MG63 (cell line): ENCODE measurements at regions not wholly inside any gene's neighbourhood (a gene's known extent, or its start where the extent isn't known, plus 50 kb on each side); places are given as distances from the start of the nearest gene placed in this dataset.
"Not testable (repeated sequence)": the region's sequence is repeated elsewhere in the genome, so short reads cannot be mapped to it uniquely, and the experiment has no call there.

Source experiments
- DNase-seq: peaks from one replicate; pipeline ENCODE4 v3.0.0-alpha.2; 2020
- H3K27me3 ChIP-seq: fragments of 250-450 bp; sonication (Bioruptor Pico); 2 replicates; pipeline ENCODE4 v1.5.1; 2020; ENCODE audit warnings: mild to moderate bottlenecking, moderate library complexity
- H3K36me3 ChIP-seq: fragments of 250-450 bp; sonication (Bioruptor Pico); 2 replicates; pipeline ENCODE4 v1.5.1; 2020; ENCODE audit warnings: mild to moderate bottlenecking, moderate library complexity
- H3K4me3 ChIP-seq: fragments of 250-450 bp; sonication (Bioruptor Pico); 2 replicates; pipeline ENCODE4 v1.5.1; 2020; ENCODE audit warnings: mild to moderate bottlenecking, moderate library complexity
- H3K9me3 ChIP-seq: fragments of 250-450 bp; sonication (Bioruptor Pico); 2 replicates; pipeline ENCODE4 v1.5.1; 2020; ENCODE audit warnings: mild to moderate bottlenecking, moderate library complexity

DNA sequence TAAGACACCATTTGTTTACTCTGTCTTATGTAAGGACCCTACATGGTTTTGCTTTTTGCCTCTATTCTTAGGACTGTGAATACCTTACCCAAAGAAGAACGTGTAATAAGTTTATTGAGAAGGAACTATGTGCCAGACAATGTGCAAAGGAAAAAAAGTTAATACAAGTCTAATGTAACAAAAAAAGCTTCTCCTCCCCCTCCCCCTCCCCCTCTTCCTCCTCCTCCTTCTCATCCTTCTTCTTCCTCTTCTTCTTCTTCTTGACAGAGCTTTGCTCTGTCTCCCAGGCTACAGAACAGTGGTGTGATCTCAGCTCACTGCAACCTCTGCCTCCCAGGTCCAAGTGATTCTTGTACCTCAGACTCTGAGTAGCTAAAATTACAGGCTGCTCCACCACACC, 50.9 kb upstream of the MITF start:
- H3K27me3 ChIP-seq: no peaks in the 10 kb centered on the region

DNA sequence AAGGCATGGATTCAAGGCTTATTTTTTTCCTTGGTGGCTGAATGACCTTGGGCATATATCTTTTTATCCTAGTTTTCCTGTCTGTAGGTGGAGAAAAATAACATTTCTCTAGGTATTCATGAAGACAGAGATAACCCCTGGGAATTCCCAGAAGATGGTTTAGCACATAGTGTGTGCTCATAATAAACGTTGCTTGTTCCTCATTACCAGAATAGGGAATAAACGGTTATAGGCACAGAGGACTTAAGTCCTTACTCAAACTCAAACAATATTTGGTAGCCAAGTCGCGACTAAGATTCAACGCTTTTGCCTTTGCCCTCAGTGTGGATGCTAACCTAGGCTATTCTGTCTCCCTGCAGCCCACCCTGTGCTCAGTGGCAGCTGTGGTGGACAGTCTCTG, 51.6 kb upstream of the MITF start:
- Histone ChIP-seq H3K9me3 (no peaks in the 10 kb centered on the region), H3K27me3 (no peaks in the 10 kb centered on the region), H3K4me3 (no peak overlapping the region), H3K36me3 (no peaks in the 10 kb centered on the region)
- DNase-seq: no peak

More for the DNA sequence above, 50.9 kb upstream of the MITF start:
- Histone ChIP-seq H3K9me3 (no peaks in the 10 kb centered on the region), H3K36me3 (no peaks in the 10 kb centered on the region), H3K4me3 (no peak overlapping the region)
- DNase-seq: no peak

DNA sequence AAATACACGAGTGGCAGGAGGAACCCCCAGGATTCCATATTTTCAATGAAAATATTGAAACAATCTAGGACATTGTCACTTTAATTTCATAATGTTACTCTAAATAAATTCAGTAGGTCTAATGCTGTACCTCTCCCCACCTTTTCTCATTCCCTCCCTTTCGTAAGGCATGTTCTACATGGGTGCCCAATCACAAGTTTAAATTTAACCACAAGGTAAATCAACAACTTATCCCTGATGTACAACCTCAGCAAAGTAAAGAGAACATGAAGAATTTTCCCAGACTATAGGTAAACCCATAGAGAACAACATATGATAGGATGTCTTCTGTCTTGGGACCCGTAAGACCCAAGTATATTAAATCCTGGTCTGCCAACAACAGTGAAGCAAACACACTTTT, 53.2 kb upstream of the MITF start:
- no peak for DNase-seq
- Histone ChIP-seq H3K9me3 (no peaks in the 10 kb centered on the region), H3K27me3 (no peaks in the 10 kb centered on the region), H3K4me3 (no peak overlapping the region), H3K36me3 (no peaks in the 10 kb centered on the region)

DNA sequence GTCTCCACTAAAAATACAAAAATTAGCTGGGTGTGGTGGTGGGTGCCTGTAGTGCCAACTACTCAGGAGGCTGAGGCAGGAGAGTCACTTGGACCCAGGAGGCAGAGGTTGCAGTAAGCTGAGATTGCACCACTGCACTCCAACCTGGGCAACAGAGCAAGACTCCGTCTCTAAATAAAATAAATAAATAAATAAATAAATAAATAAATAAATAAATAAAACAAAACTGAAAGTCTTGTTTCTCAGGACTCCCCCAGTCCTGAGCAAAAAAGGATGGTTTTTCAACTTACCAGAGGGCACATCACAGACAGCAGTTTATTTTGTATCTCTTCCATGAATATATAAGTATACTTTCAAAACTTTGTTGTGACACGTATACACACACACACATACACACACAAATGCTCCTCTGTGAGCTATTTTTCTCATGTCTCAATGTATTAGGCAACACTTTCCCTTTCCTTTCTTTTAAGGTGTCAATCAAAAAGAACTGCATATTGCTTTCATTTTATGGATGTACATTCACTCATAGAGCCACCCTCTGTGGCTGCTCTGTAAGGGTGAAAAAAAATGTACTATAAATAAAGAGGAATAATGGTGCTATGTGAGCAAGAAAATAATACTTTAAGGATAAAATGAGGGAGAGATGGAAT, 54.8 kb upstream of the MITF start:
- DNase-seq: no peak
- no peak overlapping the region for H3K4me3 ChIP-seq
- no peaks in the 10 kb centered on the region for H3K36me3 ChIP-seq
- H3K9me3 ChIP-seq: no peaks in the 10 kb centered on the region
- H3K27me3 ChIP-seq: no peaks in the 10 kb centered on the region

- Histone ChIP-seq H3K9me3 (no peaks in the 10 kb centered on the region), H3K27me3 (no peaks in the 10 kb centered on the region), H3K36me3 (no peaks in the 10 kb centered on the region), H3K4me3 (no peak overlapping the region)
- no peak for DNase-seq
These were observed 56.0 kb upstream of the MITF start for GRCh38 chr3:69683082-69683806.

DNA sequence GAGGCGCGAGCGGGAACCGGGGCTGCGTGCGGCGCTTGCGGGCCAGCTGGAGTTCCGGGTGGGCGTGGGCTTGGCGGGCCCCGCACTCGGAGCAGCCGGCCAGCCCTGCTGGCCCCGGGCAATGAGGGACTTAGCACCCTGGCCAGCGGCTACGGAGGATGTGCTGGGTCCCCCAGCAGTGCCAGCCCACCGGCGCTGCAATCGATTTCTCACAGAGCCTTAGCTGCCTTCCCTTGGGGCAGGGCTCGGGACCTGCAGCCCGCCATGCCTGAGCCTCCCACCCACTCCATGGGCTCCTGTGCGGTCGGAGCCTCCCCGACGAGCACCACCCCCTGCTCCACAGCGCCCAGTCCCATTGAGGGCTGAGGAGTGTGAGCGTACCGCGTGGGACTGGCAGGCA, 61.8 kb upstream of the MITF start:
- H3K9me3 ChIP-seq, H3K27me3 ChIP-seq, DNase-seq, H3K36me3 ChIP-seq, H3K4me3 ChIP-seq: not testable (repeated sequence)

DNA sequence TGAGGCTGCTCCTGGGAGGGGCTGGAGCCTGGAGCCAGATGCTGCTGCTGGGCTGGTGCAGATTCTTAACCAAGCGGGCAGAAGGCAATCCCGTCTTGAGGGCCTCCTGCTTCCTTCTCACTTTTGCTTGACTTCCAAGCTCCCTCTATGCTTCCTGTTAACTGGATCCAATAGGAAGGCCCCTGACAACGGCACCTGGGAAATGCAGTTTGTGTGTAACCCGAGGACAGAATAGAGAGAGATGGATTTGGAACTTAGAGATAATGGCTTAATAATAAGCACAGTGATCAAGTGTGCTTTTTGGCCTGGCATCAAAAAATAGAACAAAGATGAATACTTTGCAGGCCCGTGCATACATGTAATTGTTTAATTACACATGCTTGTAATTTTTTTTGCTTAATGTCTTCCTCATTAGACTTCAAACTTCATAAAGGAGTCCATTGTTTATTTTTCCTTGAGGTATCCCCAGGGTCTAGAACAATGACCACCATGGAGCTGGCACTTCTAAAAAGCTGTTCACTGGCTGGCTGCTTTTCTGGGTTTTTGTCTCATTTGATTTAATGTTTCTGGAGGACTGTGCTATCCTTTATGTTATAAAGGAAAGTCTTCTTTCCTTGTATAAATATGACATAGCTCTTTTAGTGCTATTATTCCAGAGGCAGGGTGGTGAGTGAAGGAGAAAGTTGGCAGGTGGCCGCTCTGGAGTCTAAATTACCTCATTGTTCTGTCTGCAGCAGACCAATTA, 63.3 kb upstream of the MITF start:
- no peaks in the 10 kb centered on the region for H3K27me3 ChIP-seq
- no peaks in the 10 kb centered on the region for H3K9me3 ChIP-seq
- no peak for DNase-seq
- H3K36me3 ChIP-seq: no peaks in the 10 kb centered on the region
- no peak overlapping the region for H3K4me3 ChIP-seq

DNA sequence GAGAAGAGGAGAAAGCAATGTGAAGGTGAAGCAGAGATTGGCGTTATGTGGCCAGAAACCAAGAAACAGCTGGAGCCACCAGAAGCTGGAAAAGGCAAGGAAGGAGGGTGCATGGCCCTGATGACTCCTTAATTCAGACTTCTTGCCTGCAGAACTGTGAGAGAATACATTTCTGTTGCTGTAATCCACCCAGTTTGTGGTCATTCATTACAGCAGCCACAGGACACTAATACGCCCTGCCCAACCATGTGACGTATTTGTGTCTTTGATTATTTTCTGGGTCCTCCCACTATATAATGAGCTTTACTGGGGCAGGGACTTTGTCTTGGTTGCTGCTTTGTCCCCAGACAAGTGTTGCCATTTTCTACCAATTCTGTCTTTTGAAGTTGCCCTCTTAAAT, 64.5 kb upstream of the MITF start:
- Histone ChIP-seq H3K27me3 (no peaks in the 10 kb centered on the region), H3K4me3 (no peak overlapping the region), H3K36me3 (no peaks in the 10 kb centered on the region), H3K9me3 (no peaks in the 10 kb centered on the region)
- no peak for DNase-seq

- Histone ChIP-seq H3K36me3 (no peaks in the 10 kb centered on the region), H3K4me3 (no peak overlapping the region), H3K9me3 (no peaks in the 10 kb centered on the region), H3K27me3 (no peaks in the 10 kb centered on the region)
- no peak for DNase-seq
These were observed 67.9 kb upstream of the MITF start for GRCh38 chr3:69671082-69671952.

GRCh38 chr3:69669070-69669469, 70.2 kb upstream of the MITF start:
- Histone ChIP-seq H3K9me3 (no peaks in the 10 kb centered on the region), H3K4me3 (no peak overlapping the region), H3K27me3 (no peaks in the 10 kb centered on the region), H3K36me3 (no peaks in the 10 kb centered on the region)
- DNase-seq: no peak

- peak; percentile 43 for DNase-seq
- Histone ChIP-seq H3K36me3 (no peaks in the 10 kb centered on the region), H3K9me3 (no peaks in the 10 kb centered on the region), H3K4me3 (no peak overlapping the region), H3K27me3 (no peaks in the 10 kb centered on the region)
These were observed 74.1 kb upstream of the MITF start for GRCh38 chr3:69665026-69665737.

- no peak for DNase-seq
- H3K36me3 ChIP-seq: no peaks in the 10 kb centered on the region
- H3K27me3 ChIP-seq: no peaks in the 10 kb centered on the region
- no peak overlapping the region for H3K4me3 ChIP-seq
- no peaks in the 10 kb centered on the region for H3K9me3 ChIP-seq
These were observed 78.6 kb upstream of the MITF start for GRCh38 chr3:69660631-69661030.

- no peak for DNase-seq
- Histone ChIP-seq H3K36me3 (no peaks in the 10 kb centered on the region), H3K27me3 (no peaks in the 10 kb centered on the region), H3K4me3 (no peak overlapping the region), H3K9me3 (no peaks in the 10 kb centered on the region)
These were observed 79.9 kb upstream of the MITF start for GRCh38 chr3:69659180-69659910.

GRCh38 chr3:69658514-69659140, 80.6 kb upstream of the MITF start:
- H3K27me3 ChIP-seq: no peaks in the 10 kb centered on the region
- no peaks in the 10 kb centered on the region for H3K36me3 ChIP-seq
- no peak overlapping the region for H3K4me3 ChIP-seq
- H3K9me3 ChIP-seq: no peaks in the 10 kb centered on the region
- no peak for DNase-seq

GRCh38 chr3:69657030-69657429, 82.2 kb upstream of the MITF start:
- not testable (repeated sequence) for H3K9me3 ChIP-seq, H3K36me3 ChIP-seq, H3K4me3 ChIP-seq, H3K27me3 ChIP-seq, DNase-seq
